HG03378 (cell line): ENCODE measurements at regions not wholly inside any gene's neighbourhood (a gene's known extent, or its start where the extent isn't known, plus 50 kb on each side); places are given as distances from the start of the nearest gene placed in this dataset.
"Not testable (repeated sequence)": the region's sequence is repeated elsewhere in the genome, so short reads cannot be mapped to it uniquely, and the experiment has no call there.

Experiments used
- ATAC-seq: cut with Tn5 transposase; IDR thresholded peaks from one replicate; pipeline ENCODE4 v1.9.1; 2021; ENCODE audit warnings: mild to moderate bottlenecking, moderate library complexity; ENCODE audit not compliant: unreplicated experiment

DNA sequence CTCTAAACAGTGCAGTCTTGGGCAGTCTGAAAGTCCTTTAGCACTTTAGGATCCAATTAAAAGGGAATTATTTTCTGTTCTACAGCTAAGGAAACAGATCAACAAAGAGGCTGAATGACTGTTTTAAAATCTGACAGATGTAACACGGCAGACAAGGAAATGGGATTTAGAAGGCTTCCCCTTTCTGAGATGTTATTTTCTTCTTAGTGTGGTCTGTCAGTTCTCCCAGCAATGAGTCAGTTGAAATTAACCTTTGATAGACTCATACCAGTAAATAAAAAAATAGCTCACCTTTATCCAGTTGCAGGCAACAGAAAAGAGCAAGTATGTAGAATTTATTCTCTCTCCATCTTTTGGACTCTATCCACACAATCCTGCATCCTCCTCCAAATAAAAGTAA is 98.1 kb downstream of the NEDD1 start:
- no peak for ATAC-seq

DNA sequence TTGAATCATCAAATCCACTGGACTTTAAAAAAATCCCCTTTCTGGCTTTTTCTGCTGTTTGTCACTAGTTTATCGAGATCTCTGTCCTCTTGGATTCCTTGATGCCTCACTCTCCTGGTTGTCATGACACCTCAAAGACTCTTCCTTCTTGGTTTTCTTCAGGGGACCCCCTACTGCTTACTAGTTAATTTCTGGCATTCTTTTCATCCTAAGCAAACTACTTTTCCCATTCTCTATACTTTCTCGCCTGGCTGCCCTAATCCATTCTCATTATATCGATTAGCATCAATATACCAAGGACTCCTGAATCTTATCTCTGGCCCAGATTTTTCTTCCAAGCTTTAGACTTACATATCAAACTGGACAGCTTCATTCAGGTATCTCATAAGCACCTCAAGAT is 98.6 kb downstream of the NEDD1 start:
- no peak for ATAC-seq

DNA sequence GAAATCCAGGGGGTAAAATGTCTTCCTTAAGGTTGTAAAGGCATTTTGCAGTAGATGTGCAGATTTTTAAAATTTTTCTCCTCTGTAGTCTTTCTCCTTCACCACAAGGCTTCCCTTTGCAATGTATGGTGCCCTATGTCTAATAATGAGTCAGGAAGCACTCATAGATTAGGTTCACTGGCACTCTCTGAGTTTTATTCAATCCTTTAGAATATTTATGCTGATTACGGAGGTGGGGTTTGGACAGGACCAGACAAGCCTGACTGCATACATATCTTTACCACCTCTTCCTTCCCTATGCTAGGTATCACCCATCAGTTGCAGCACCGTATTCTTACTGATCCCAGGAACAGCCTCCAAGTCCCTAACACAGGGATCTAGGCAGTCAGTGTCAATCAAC is 99.5 kb downstream of the NEDD1 start:
- ATAC-seq: no peak

DNA sequence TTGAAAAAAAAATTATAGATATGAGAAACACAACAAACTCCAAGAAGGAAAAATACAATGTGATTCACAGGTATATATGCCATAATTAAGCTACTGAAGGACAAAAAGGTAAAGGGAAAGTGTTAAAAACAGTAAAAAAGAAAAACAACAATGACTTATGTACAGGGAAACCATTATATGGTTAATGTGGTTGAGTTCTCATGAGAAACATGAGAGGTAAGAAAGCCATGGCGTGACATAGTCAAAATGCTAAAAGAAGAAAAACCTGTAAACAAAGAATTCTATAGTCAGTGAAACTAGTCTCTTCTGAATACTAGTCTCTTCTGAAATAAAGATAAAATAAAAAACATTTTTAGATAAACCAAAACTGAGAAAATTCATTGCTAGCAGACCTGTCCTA is 109.1 kb downstream of the NEDD1 start:
- ATAC-seq: no peak

DNA sequence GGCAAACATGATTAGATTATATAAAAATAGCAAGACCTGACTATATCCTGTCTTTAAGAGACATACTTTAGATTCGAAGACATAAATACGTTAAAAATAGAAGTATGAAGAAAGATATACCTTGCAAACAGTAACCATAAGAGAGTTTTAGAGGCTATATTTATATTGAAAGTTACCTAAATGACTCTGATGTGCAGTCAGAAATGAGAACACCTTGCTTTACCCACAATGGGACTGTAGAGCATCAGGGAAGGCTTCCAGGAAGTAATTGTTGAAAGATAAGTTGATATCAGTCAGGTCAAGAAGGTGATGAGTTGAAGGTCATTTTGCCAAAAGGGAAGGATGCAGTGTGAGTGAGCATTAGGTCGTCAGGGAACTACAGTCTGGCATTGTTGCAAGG is 110.2 kb downstream of the NEDD1 start:
- ATAC-seq: no peak

GRCh38 chr12:97022536-97023230 is 115.6 kb downstream of the NEDD1 start:
- ATAC-seq: no peak

- no peak for ATAC-seq
Observed at GRCh38 chr12:97024393-97024792, 117.3 kb downstream of the NEDD1 start.

DNA sequence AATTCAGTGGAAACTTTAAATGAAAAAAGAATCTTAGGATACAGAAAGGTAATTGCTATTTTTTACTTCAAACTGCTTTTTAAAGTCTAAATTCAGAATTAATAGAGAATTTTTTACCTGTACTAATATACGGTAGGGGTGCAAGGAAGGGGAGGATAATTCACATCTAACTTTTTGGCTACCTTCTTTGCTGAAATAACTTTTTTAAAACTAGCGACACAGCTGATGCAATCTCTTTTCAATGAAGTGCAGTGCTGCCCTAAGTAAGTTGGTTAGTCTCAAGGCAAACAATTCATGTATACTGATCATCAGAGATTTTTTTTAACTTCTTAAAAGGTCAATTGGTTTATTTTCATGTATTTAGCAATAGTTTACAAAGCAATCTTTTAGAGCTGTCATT is 119.8 kb downstream of the NEDD1 start:
- ATAC-seq: no peak

- ATAC-seq: no peak
Observed at GRCh38 chr12:97027482-97027881, 120.4 kb downstream of the NEDD1 start.

GRCh38 chr12:97038131-97038530 is 131.1 kb downstream of the NEDD1 start:
- no peak for ATAC-seq

DNA sequence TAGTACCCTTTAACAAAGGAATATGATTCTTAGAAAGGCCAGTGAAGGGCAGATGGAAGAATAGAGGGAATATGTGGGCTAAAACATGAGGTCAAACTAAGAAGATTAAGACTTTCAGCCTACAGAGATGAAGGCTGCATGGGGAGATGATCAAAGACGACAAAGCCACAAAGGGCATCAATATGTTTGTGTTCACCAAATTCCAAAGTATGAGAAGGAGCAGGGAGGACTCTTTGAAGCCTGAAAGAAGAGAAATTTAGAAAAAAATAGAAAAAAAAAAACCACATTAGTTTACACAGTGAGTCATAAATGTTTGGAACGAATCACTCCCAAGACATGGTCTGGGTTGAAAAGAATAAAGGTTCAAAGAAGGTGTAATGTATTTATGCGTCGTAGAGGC is 131.8 kb downstream of the NEDD1 start:
- ATAC-seq: no peak

DNA sequence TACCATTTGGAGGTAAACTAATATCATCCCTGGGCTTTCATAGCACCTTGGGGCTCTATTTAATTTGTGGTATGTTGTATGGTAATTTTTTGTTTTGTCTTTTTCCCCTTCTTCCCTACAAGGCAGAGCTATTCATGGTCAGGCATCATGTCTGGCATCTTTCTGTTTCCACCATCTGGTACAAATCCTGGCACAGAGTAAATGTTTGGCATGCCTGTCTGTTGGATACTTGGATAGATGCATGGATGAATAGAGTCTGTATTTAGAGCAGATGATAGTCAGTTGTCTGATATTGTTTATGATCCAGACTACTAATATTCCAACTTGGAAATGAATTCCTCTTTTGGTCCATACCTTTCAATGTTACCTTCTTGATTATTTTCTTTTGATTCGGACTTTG is 139.8 kb downstream of the NEDD1 start:
- ATAC-seq: no peak

- ATAC-seq: no peak
Observed at GRCh38 chr12:97047361-97047760, 140.3 kb downstream of the NEDD1 start.

DNA sequence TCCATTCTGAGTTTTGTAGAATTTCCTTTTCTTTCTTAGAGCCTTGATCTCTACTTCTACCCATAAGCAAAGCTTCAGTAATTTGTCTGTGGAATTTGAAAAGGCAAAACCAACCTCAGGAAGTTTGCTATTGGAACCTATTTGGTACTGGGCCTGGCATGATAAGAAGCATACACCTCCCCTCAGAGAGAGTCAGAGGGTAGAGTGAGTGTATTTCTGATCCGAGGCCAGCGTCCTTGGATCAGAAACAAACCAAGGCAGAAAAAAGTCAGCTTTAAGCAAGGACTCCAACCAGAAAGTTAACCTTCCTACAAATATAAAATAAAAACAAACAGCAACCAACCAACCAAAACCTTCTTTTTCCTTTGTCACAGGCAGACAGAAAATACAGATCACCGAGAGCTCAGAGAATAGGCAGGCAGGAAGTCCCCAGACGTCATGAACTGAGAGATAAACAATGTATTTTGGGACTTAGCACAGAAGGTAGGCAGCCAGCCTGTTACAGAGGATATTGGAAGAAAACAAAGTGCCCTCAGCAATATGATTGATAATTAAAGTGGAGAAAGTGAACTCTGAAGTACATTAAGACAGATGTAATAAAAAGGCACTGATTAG is 141.5 kb downstream of the NEDD1 start:
- ATAC-seq: no peak

- no peak for ATAC-seq
Observed at GRCh38 chr12:97050509-97050908, 143.5 kb downstream of the NEDD1 start.

DNA sequence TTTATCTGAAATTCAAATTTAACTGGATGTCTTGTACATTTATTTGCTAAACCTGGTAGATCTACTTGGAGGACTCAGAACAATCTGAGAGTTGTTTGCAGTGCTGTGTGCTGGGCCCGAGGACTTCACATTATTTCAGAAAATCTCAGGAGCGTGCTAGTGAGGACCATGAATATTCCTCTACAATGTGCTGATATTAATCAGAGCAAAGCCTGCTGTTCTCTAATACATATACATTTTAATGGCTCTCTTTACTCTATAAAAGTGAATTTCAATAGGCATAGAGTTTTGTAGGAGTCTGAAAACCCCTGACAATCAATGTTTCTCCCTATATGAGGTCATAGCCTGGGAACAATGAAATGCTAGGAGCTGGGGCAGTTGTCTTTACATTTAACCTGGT is 144.3 kb downstream of the NEDD1 start:
- no peak for ATAC-seq

DNA sequence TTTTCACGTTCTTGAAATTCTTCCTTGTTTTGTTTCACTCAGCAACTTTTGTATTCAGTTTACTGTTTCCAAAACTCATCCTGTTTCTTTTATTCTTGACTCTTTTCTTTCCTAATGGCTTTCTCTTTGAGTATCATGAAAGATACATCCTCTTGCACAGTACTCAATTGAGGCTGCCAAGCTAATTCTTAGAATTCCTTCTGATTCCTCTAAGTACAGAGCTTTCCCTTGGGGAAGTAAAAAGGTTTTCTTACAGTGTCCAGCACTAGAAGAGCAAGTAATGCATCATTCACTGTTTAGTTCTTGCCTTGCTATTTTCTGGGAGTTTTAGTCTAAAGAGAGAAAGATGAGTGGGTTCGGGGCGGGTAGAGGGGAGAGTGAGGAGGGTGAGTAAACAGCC is 154.1 kb downstream of the NEDD1 start:
- ATAC-seq: no peak

DNA sequence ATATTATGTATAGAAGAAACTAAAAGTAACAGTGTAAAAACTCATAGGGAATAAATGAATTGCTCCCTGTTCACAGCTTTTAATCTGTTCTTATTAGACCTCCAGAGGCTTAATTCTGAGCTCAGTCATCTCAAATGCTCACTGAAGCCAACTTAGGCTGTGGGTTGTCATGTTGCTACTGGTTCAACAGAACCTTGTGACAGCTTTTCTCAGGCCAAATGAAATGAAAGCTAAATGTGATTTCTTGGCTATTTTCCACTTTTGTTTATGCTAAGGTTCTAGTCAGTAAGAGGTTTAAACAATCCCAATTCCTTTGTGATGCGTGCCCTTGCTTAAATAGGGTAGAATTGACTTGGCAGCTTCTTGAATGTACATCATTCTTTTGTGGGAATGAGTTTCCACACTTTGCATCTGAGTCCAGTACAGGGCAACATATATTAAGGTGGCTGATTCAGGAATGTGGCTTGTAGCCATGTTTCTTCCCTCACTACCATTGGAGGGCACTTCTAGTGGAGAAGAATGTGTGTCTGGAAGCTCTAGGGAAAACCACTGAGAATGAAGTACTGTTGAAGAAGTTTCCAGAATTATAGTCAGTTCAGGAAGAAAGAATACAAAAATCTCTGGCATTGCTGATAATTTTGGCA is 156.4 kb downstream of the NEDD1 start:
- no peak for ATAC-seq

- ATAC-seq: no peak
Observed at GRCh38 chr12:97075161-97075933, 168.3 kb downstream of the NEDD1 start.

DNA sequence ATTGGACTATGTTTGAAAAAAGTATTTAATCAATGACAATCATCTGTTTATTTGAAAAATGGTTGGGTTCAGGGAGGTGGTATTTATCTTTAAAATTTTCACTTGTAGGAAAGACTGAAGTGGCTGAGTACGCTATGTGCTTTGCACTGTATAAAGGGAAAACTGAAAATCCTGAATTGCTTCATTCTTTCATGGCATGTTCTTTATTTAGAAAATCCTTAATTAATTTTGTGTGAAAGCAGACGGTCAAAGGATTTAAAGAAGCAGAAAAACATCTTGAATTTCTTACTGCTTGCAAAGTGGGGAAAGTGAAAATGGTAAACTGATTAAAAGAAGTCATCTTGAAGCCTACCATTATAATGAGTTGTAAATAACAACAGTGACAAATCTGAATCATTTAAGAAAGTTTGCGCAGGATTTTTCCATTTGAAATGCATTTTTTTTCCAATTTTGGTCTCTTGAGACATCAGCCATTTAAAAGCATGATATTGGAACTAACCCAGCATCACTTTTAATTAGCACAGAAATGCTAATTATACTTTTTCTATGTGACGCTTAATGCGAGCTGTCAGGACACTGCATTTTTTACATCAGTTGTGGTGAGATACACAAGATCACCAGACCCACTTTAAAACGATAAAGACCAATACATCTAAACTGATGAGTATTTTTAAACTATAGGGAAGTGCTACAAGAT is 169.0 kb downstream of the NEDD1 start:
- ATAC-seq: no peak

DNA sequence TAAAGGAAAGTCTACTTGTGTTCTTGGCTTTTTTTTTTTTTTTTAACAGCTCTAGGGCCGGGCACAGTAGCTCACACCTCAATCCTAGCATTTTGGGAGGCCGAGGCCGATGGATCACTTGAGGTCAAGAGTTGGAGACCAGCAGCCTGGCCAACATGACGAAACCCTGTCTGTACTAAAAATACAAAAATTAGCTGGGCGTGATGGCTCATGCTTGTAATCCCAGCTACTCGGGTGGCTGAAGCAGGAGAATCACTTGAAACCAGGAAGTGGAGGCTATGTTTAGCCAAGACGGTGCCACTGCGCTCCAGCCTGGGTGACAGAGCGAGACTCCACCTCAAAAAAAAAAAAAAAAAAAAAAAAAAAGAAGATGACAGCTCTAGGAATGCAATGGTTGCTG is 169.9 kb downstream of the NEDD1 start:
- ATAC-seq: not testable (repeated sequence)
